PC-9 (cell line): ENCODE measurements at regions not wholly inside any gene's neighbourhood (a gene's known extent, or its start where the extent isn't known, plus 50 kb on each side); places are given as distances from the start of the nearest gene placed in this dataset.

Experiments used
- EZH2 ChIP-seq: fragments of 200-600 bp; sonication (generic); IDR thresholded peaks from 2 replicates; pipeline ENCODE4 v1.8.0; 2017; ENCODE audit warnings: antibody characterized with exemption, low read depth
- TF ChIP-seq, protein P1 (sequence below): fragments of 200-600 bp; sonication (generic); conservative IDR thresholded peaks from 2 replicates; pipeline ENCODE4 v1.6.1; 2017; ENCODE audit warnings: mixed run types, antibody characterized with exemption, mild to moderate bottlenecking, moderate library complexity

DNA sequence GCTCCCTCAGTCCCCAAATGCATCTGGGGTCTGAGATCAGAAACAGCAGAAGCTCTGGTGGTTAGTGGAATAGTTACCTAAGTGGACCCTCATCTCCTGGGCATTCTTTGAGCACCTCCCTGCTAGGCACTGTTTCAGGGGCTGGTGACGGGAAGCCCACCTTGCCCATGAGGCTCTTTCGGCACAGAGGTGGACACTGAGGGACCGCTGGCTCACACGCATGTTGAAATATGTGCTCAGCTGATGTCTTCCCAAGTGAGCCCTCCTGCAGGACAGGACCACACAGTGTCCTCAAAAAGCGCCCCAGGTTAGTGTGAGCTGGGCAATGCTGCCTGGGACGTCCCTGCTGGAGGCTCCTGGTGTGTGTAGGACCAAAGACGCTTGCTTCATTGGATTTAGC lies 1379.9 kb downstream of the TBC1D22A start:
- TF ChIP-seq, protein P1, sequence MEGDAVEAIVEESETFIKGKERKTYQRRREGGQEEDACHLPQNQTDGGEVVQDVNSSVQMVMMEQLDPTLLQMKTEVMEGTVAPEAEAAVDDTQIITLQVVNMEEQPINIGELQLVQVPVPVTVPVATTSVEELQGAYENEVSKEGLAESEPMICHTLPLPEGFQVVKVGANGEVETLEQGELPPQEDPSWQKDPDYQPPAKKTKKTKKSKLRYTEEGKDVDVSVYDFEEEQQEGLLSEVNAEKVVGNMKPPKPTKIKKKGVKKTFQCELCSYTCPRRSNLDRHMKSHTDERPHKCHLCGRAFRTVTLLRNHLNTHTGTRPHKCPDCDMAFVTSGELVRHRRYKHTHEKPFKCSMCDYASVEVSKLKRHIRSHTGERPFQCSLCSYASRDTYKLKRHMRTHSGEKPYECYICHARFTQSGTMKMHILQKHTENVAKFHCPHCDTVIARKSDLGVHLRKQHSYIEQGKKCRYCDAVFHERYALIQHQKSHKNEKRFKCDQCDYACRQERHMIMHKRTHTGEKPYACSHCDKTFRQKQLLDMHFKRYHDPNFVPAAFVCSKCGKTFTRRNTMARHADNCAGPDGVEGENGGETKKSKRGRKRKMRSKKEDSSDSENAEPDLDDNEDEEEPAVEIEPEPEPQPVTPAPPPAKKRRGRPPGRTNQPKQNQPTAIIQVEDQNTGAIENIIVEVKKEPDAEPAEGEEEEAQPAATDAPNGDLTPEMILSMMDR = no peak
- TF ChIP-seq EZH2 = no peak
